Right lobe of liver (tissue), 4 donors: ENCODE measurements at regions not wholly inside any gene's neighbourhood (a gene's known extent, or its start where the extent isn't known, plus 50 kb on each side); places are given as distances from the start of the nearest gene placed in this dataset.

Source experiments
- CTCF ChIP-seq, 4 donors: fragments of 200-600 bp in 3 of 4; fragments of 450-650 bp in 1 of 4; IDR thresholded peaks; one replicate each; pipeline versions ENCODE4 v1.5.1 to v1.8.0; 2016 to 2022; ENCODE audit warnings: antibody characterized with exemption in 4 of 4, mild to moderate bottlenecking in 2 of 4
- POLR2A ChIP-seq: fragments of 450-650 bp; IDR thresholded peaks from one replicate; pipeline ENCODE4 v1.6.1; 2017; ENCODE audit warnings: antibody characterized with exemption, mild to moderate bottlenecking
- donor health status: DM: no; HTN: no; CAD: no.
- donor health status: DM: no; HTN: no; CAD: no.
- donor health status: DM: no; HTN: yes; CAD: no.

- TF ChIP-seq POLR2A (no peak), CTCF (IDR thresholded peaks at IDR 0.05) (no peak)
Observed at GRCh38 chrX:6440648-6441047, 94.3 kb downstream of the VCX3A start.
